ENCODE measurements at regions not wholly inside any gene's neighbourhood (a gene's known extent, or its start where the extent isn't known, plus 50 kb on each side); places are given as distances from the start of the nearest gene placed in this dataset.

GRCh38 chr2:10217489-10218435 lies 84.9 kb upstream of the HPCAL1 start:
- ChIA-PET RAD21 (ENCODE audit: low non-redundant PET in 1 of 2, low total read pairs in 2 of 2, uncharacterized antibody in 2 of 2, unreplicated experiment in 2 of 2) (no interaction called here), CTCF (no interaction called here), POLR2A (no interaction called here)
- Histone ChIP-seq H3K9ac (ENCODE audit: low read length) (no peak overlapping the region), H3K9me3 (ENCODE audit: control insufficient read depth in 1 of 2, insufficient read depth in 1 of 2, low read depth in 1 of 2, low read length in 2 of 2) (no peaks in the 10 kb centered on the region), H3K4me2 (ENCODE audit: low read length) (no peak overlapping the region), H3K4me1 (ENCODE audit: control insufficient read depth in 1 of 2, insufficient read depth in 2 of 2, low read length in 2 of 2) (no peaks in the 10 kb centered on the region), H4K20me1 (ENCODE audit: insufficient read depth) (no peaks in the 10 kb centered on the region), H3K9me2 (ENCODE audit: insufficient read depth) (no peaks in the 10 kb centered on the region), H3K79me2 (ENCODE audit: insufficient read depth, low read length) (no peaks in the 10 kb centered on the region), H3K36me3 (ENCODE audit: control insufficient read depth in 1 of 2, insufficient read depth in 2 of 2, low read length in 2 of 2) (no peaks in the 10 kb centered on the region), H3K27ac (ENCODE audit: low read depth, low read length) (no peak overlapping the region), H3K27me3 (ENCODE audit: insufficient read depth, low read length) (no peaks in the 10 kb centered on the region), H2AFZ (ENCODE audit: low read depth, low read length, poor library complexity, severe bottlenecking) (no peak overlapping the region), H3K4me3 (replicated peaks in 1 of 2; ENCODE audit: low read depth in 1 of 2, low read length in 2 of 2) (no peak overlapping the region)
- no TSS peak for BruUV-seq (replicated peaks)
- intact Hi-C loops (cut with micrococcal nuclease): no loop called here
- DNase-seq (ENCODE audit: low read depth, low spot score): no peak
- ATAC-seq: no peak
- TF ChIP-seq, protein P1, sequence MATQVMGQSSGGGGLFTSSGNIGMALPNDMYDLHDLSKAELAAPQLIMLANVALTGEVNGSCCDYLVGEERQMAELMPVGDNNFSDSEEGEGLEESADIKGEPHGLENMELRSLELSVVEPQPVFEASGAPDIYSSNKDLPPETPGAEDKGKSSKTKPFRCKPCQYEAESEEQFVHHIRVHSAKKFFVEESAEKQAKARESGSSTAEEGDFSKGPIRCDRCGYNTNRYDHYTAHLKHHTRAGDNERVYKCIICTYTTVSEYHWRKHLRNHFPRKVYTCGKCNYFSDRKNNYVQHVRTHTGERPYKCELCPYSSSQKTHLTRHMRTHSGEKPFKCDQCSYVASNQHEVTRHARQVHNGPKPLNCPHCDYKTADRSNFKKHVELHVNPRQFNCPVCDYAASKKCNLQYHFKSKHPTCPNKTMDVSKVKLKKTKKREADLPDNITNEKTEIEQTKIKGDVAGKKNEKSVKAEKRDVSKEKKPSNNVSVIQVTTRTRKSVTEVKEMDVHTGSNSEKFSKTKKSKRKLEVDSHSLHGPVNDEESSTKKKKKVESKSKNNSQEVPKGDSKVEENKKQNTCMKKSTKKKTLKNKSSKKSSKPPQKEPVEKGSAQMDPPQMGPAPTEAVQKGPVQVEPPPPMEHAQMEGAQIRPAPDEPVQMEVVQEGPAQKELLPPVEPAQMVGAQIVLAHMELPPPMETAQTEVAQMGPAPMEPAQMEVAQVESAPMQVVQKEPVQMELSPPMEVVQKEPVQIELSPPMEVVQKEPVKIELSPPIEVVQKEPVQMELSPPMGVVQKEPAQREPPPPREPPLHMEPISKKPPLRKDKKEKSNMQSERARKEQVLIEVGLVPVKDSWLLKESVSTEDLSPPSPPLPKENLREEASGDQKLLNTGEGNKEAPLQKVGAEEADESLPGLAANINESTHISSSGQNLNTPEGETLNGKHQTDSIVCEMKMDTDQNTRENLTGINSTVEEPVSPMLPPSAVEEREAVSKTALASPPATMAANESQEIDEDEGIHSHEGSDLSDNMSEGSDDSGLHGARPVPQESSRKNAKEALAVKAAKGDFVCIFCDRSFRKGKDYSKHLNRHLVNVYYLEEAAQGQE (IDR thresholded peaks at IDR 0.05; ENCODE audit: low read depth): no peak
- TF ChIP-seq EGR1 (IDR thresholded peaks at IDR 0.05; ENCODE audit: low read depth) (no peak), FOSL1 (IDR thresholded peaks at IDR 0.05; ENCODE audit: low read depth) (no peak), ATF3 (IDR thresholded peaks at IDR 0.05) (no peak), ELF1 (IDR thresholded peaks at IDR 0.05; ENCODE audit: borderline replicate concordance, low read depth) (no peak), CTCF (IDR thresholded peaks at IDR 0.05 in 2 of 3, conservative IDR thresholded peaks at IDR 0.05 in 1 of 3; ENCODE audit: borderline replicate concordance in 1 of 3, insufficient read depth in 1 of 3, low read depth in 2 of 3, low read length in 2 of 3) (no peak), SIN3A (IDR thresholded peaks at IDR 0.05; ENCODE audit: low read depth) (no peak), ZBTB33 (IDR thresholded peaks at IDR 0.05; ENCODE audit: extremely low read depth, insufficient replicate concordance, low read length) (no peak), YY1 (IDR thresholded peaks at IDR 0.05; ENCODE audit: extremely low read depth, insufficient replicate concordance, low read depth, low read length) (no peak), MAX (IDR thresholded peaks at IDR 0.05) (no peak), CEBPB (IDR thresholded peaks at IDR 0.05; ENCODE audit: low read depth) (no peak), EZH2phosphoT487 (IDR thresholded peaks at IDR 0.05; ENCODE audit: borderline replicate concordance) (no peak), SP1 (IDR thresholded peaks at IDR 0.05; ENCODE audit: low read depth) (no peak)
